AG10803 (cell line): ENCODE measurements at regions not wholly inside any gene's neighbourhood (a gene's known extent, or its start where the extent isn't known, plus 50 kb on each side); places are given as distances from the start of the nearest gene placed in this dataset.

ENCODE experiments used
- DNase-seq: peaks from one replicate; pipeline ENCODE4 v3.0.0; 2010; ENCODE audit warnings: low read depth
- H3K4me3 ChIP-seq: 2 replicates; pipeline ENCODE4 v1.5.1; 2011; ENCODE audit warnings: mild to moderate bottlenecking, low read length, control low read depth
- CTCF ChIP-seq: conservative IDR thresholded peaks from 2 replicates; pipeline ENCODE4 v1.5.1; 2011; ENCODE audit warnings: mild to moderate bottlenecking, low read length, control low read depth, inconsistent platforms

GRCh38 chr11:92533657-92534335, 309.2 kb downstream of the FAT3 start:
- no peak overlapping the region for H3K4me3 ChIP-seq
- no peak for DNase-seq
- TF ChIP-seq CTCF = no peak

GRCh38 chr11:92536883-92537282, 312.3 kb downstream of the FAT3 start:
- DNase-seq = no peak
- H3K4me3 ChIP-seq = no peak overlapping the region

GRCh38 chr11:92540096-92540495, 315.5 kb downstream of the FAT3 start:
- no peak for TF ChIP-seq CTCF
- DNase-seq = no peak
- H3K4me3 ChIP-seq = no peak overlapping the region

More at GRCh38 chr11:92536883-92537282, 312.3 kb downstream of the FAT3 start:
- no peak for TF ChIP-seq CTCF

GRCh38 chr11:92545906-92546471, 321.4 kb downstream of the FAT3 start:
- H3K4me3 ChIP-seq = no peak overlapping the region
- no peak for DNase-seq
- no peak for TF ChIP-seq CTCF

GRCh38 chr11:92546603-92547002, 322.0 kb downstream of the FAT3 start:
- H3K4me3 ChIP-seq = no peak overlapping the region
- no peak for DNase-seq
- no peak for TF ChIP-seq CTCF

- DNase-seq = no peak
- no peak for TF ChIP-seq CTCF
- H3K4me3 ChIP-seq = no peak overlapping the region
Observed at GRCh38 chr11:92550411-92550810, 325.8 kb downstream of the FAT3 start.

GRCh38 chr11:92550871-92551270, 326.3 kb downstream of the FAT3 start:
- H3K4me3 ChIP-seq = no peak overlapping the region
- DNase-seq = no peak
- no peak for TF ChIP-seq CTCF
